H1 (cell line): ENCODE measurements at regions not wholly inside any gene's neighbourhood (a gene's known extent, or its start where the extent isn't known, plus 50 kb on each side); places are given as distances from the start of the nearest gene placed in this dataset.

Experiments used
- CTCF ChIA-PET: fragments of 300-600 bp; sonication (Branson Sonifier 250); formaldehyde crosslinking; loops from one replicate; lab custom pipeline; 2021; ENCODE audit not compliant: partially characterized antibody; lab: Charles Lee
- POLR2A ChIA-PET: fragments of 300-600 bp; sonication (Branson Sonifier 250); formaldehyde crosslinking; loops from one replicate; lab custom pipeline; 2021; ENCODE audit warnings: inconsistent platforms; ENCODE audit not compliant: partially characterized antibody; lab: Charles Lee
- DNase-seq, 2 experiments: peaks; one replicate each; pipeline versions ENCODE4 v3.0.0 to v3.0.0-alpha.2; 2010 to 2022; ENCODE audit warnings: low spot score in 2 of 2, low read depth in 1 of 2, mixed read lengths in 1 of 2
- FAIRE-seq: peaks from 2 replicates; lab custom pipeline; 2011; peaks lifted over from hg19 to GRCh38; lab: Jason Lieb, UNC
- H2AFZ ChIP-seq: 2 replicates; pipeline ENCODE4 v1.8.1; 2012; ENCODE audit warnings: low read length, inconsistent platforms
- H2AK5ac ChIP-seq: 2 replicates; pipeline ENCODE4 v1.6.1; 2013; ENCODE audit warnings: low read depth, low read length
- H2BK120ac ChIP-seq: replicated peaks from 2 replicates; pipeline ENCODE3; 2013; ENCODE audit warnings: low read depth, low read length, inconsistent platforms
- H2BK12ac ChIP-seq: 2 replicates; pipeline ENCODE4 v1.6.1; 2013; ENCODE audit warnings: low read depth, low read length
- H2BK15ac ChIP-seq: 2 replicates; pipeline ENCODE4 v1.6.1; 2013; ENCODE audit warnings: low read length
- H2BK20ac ChIP-seq: 2 replicates; pipeline ENCODE4 v1.6.1; 2013; ENCODE audit warnings: low read length
- H2BK5ac ChIP-seq: 2 replicates; pipeline ENCODE4 v1.6.1; 2013; ENCODE audit warnings: low read depth, low read length
- H3K14ac ChIP-seq: 2 replicates; pipeline ENCODE4 v1.6.1; 2013; ENCODE audit warnings: inconsistent platforms; ENCODE audit not compliant: insufficient read length
- H3K18ac ChIP-seq: 2 replicates; pipeline ENCODE4 v1.6.1; 2013; ENCODE audit warnings: low read length; ENCODE audit errors: extremely low read depth
- H3K23ac ChIP-seq: 2 replicates; pipeline ENCODE4 v1.6.1; 2013; ENCODE audit warnings: inconsistent platforms; ENCODE audit not compliant: insufficient read length
- H3K23me2 ChIP-seq: 2 replicates; pipeline ENCODE4 v1.6.1; 2013; ENCODE audit warnings: low read depth, low read length
- H3K27ac ChIP-seq: 2 replicates; pipeline ENCODE4 v1.6.1; 2011; ENCODE audit warnings: low read depth, low read length, inconsistent platforms
- H3K27me3 ChIP-seq, 4 experiments: replicated peaks in 1 of 4; 1 replicate in 1 of 4; 2 replicates in 3 of 4; pipeline versions ENCODE4 v1.6.1 to v1.8.1; 2011 to 2013; ENCODE audit warnings: low read length in 3 of 4, mild to moderate bottlenecking in 3 of 4, inconsistent platforms in 2 of 4, mixed read lengths in 2 of 4, moderate library complexity in 1 of 4; ENCODE audit not compliant: control insufficient read depth in 3 of 4, insufficient read depth in 3 of 4; ENCODE audit errors: extremely low read depth in 1 of 4
- H3K36me3 ChIP-seq, 4 experiments: 2 replicates each; pipeline versions ENCODE4 v1.6.1 to v1.8.1; 2011 to 2013; ENCODE audit warnings: mild to moderate bottlenecking in 4 of 4, low read length in 3 of 4, moderate library complexity in 2 of 4, control low read depth in 1 of 4, inconsistent platforms in 1 of 4; ENCODE audit not compliant: insufficient read depth in 4 of 4, control insufficient read depth in 2 of 4
- H3K4ac ChIP-seq: replicated peaks from 2 replicates; pipeline ENCODE3; 2013; ENCODE audit warnings: low read length, low read depth, mixed read lengths, inconsistent platforms; ENCODE audit not compliant: insufficient read length
- H3K4me1 ChIP-seq, 4 experiments: replicated peaks in 1 of 4; 1 replicate in 1 of 4; 2 replicates in 3 of 4; pipeline versions ENCODE4 v1.6.1 to v1.8.1; 2011 to 2013; ENCODE audit warnings: low read length in 3 of 4, inconsistent platforms in 2 of 4, mixed read lengths in 1 of 4; ENCODE audit not compliant: insufficient read depth in 4 of 4, control insufficient read depth in 3 of 4
- H3K4me2 ChIP-seq, 2 experiments: 2 replicates each; pipeline versions ENCODE4 v1.6.1 to v1.8.1; 2011 to 2013; ENCODE audit warnings: low read depth in 2 of 2, low read length in 2 of 2, control low read depth in 1 of 2, inconsistent platforms in 1 of 2, mild to moderate bottlenecking in 1 of 2; ENCODE audit not compliant: insufficient read depth in 1 of 2
- H3K4me3 ChIP-seq, 4 experiments: fragments of 200-600, 300-600 bp in 1 of 4; sonication (generic), shearing (Covaris generic), sonication (Bioruptor Twin) in 1 of 4; 2 replicates each; pipeline versions ENCODE4 v1.5.1 to v1.8.1; 2011 to 2016; ENCODE audit warnings: low read length in 4 of 4, low read depth in 3 of 4, control low read depth in 2 of 4, inconsistent platforms in 2 of 4, mild to moderate bottlenecking in 2 of 4, mixed read lengths in 1 of 4, moderate library complexity in 1 of 4; ENCODE audit not compliant: insufficient read depth in 2 of 4; ENCODE audit errors: extremely low read depth in 1 of 4
- H3K56ac ChIP-seq: replicated peaks from 2 replicates; pipeline ENCODE3; 2013; ENCODE audit warnings: low read depth, mild to moderate bottlenecking, mixed read lengths, low read length, inconsistent platforms; ENCODE audit not compliant: insufficient read length
- H3K79me1 ChIP-seq: 2 replicates; pipeline ENCODE4 v1.6.1; 2013; ENCODE audit warnings: low read depth, low read length, control low read depth
- H3K79me2 ChIP-seq, 2 experiments: 2 replicates each; pipeline versions ENCODE4 v1.6.1 to v1.8.1; 2012 to 2013; ENCODE audit warnings: low read length in 2 of 2, mild to moderate bottlenecking in 2 of 2, inconsistent platforms in 1 of 2; ENCODE audit not compliant: insufficient read depth in 2 of 2, control insufficient read depth in 1 of 2
- H3K9ac ChIP-seq, 4 experiments: replicated peaks in 1 of 4; 1 replicate in 1 of 4; 2 replicates in 3 of 4; pipeline versions ENCODE4 v1.6.1 to v1.8.1; 2011 to 2013; ENCODE audit warnings: low read depth in 3 of 4, low read length in 3 of 4, control low read depth in 2 of 4, mild to moderate bottlenecking in 2 of 4, moderate library complexity in 2 of 4, inconsistent platforms in 1 of 4; ENCODE audit errors: extremely low read depth in 1 of 4
- H3K9me3 ChIP-seq, 2 experiments: 2 replicates each; pipeline versions ENCODE4 v1.6.1 to v1.8.1; 2012 to 2013; ENCODE audit warnings: mild to moderate bottlenecking in 2 of 2, moderate library complexity in 2 of 2, control low read depth in 1 of 2, inconsistent platforms in 1 of 2, low read depth in 1 of 2, low read length in 1 of 2, mixed read lengths in 1 of 2; ENCODE audit not compliant: insufficient read depth in 2 of 2
- H4K20me1 ChIP-seq, 2 experiments: replicated peaks in 1 of 2; 2 replicates each; pipeline versions ENCODE3 to v1.8.1; 2011 to 2013; ENCODE audit warnings: inconsistent platforms in 2 of 2, low read length in 2 of 2, mild to moderate bottlenecking in 1 of 2; ENCODE audit not compliant: insufficient read depth in 2 of 2, control insufficient read depth in 1 of 2
- H4K5ac ChIP-seq: 2 replicates; pipeline ENCODE4 v1.6.1; 2013; ENCODE audit warnings: low read length, low read depth, mixed read lengths, inconsistent platforms; ENCODE audit not compliant: insufficient read length
- H4K8ac ChIP-seq: 2 replicates; pipeline ENCODE4 v1.8.0; 2013; ENCODE audit warnings: mild to moderate bottlenecking, moderate library complexity, low read length, inconsistent platforms; ENCODE audit not compliant: insufficient read depth; ENCODE audit errors: extremely low read depth
- H4K91ac ChIP-seq: replicated peaks from 2 replicates; pipeline ENCODE3; 2013; ENCODE audit warnings: low read length, mixed read lengths, inconsistent platforms; ENCODE audit not compliant: insufficient read length
- FOSL1 ChIP-seq: IDR thresholded peaks from 2 replicates; pipeline ENCODE4 v1.6.1; 2011; ENCODE audit warnings: mild to moderate bottlenecking, low read depth, low read length, moderate library complexity; ENCODE audit not compliant: insufficient read depth
- JUN ChIP-seq: IDR thresholded peaks from 2 replicates; pipeline ENCODE4 v1.6.1; 2011; ENCODE audit warnings: low read depth, mild to moderate bottlenecking, improper control_type of control experiment, low read length
- SIX5 ChIP-seq: IDR thresholded peaks from 2 replicates; pipeline ENCODE4 v1.6.1; 2011; ENCODE audit warnings: mild to moderate bottlenecking, low read depth, low read length
- SP4 ChIP-seq: IDR thresholded peaks from 2 replicates; pipeline ENCODE4 v1.6.1; 2012; ENCODE audit warnings: low read length, inconsistent platforms
- TCF12 ChIP-seq: IDR thresholded peaks from 2 replicates; pipeline ENCODE4 v1.6.1; 2011; ENCODE audit warnings: low read depth, mild to moderate bottlenecking, low read length
- TEAD4 ChIP-seq: IDR thresholded peaks from 2 replicates; pipeline ENCODE4 v1.6.1; 2012; ENCODE audit warnings: low read depth, low read length, inconsistent platforms, mixed read lengths
- WGBS, 2 experiments: shearing (Covaris generic) in 1 of 2; methylation state at CpG; one replicate each; pipeline versions ENCODE4 v1.1.6 to v1.1.7; 2013 to 2015; ENCODE audit warnings: low lambda C conversion rate in 2 of 2, mixed read lengths in 2 of 2, inconsistent platforms in 1 of 2, low coverage in 1 of 2, missing lambda C conversion rate in 1 of 2; ENCODE audit not compliant: insufficient replicate concordance in 2 of 2, insufficient coverage in 1 of 2, insufficient read length in 1 of 2; ENCODE audit errors: extremely low coverage in 1 of 2, missing lambda C conversion rate in 1 of 2; 5-methylcytosine and 5-hydroxymethylcytosine counted together
- TF ChIP-seq, protein P1 (sequence below): IDR thresholded peaks from 2 replicates; pipeline ENCODE4 v1.6.1; 2012; ENCODE audit warnings: inconsistent platforms
- TF ChIP-seq, protein P2 (sequence below): IDR thresholded peaks from 2 replicates; pipeline ENCODE4 v1.6.1; 2012; ENCODE audit warnings: inconsistent platforms

DNA sequence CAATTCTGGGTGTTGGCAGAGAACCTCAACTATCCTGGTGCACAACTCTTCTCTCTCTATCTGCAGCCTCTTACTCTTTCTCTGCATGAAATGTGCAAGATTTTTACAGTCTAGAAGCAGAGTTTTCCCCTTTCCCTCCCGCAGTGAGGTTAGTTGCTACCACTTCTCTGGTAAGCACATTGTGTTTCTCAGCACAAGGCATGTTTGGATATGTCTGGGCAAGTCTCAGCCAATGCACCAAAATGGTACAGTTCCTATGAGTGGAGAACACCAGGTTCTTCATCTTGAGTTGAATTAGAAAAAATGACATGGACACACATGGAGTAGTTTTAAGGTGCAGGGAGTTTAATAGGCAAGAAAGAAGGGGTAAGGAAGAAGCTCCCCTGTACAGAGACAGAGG lies 187.0 kb downstream of the CCNG2 start:
- Histone ChIP-seq H3K23ac (no peak overlapping the region), H3K23me2 (no peaks in the 10 kb centered on the region), H3K27me3 (no peaks in the 10 kb centered on the region), H3K9me3 (no peaks in the 10 kb centered on the region), H3K27ac (no peak overlapping the region), H3K36me3 (no peaks in the 10 kb centered on the region), H4K91ac (no peak overlapping the region), H4K5ac (no peak overlapping the region), H3K56ac (no peak overlapping the region), H3K4me3 (no peak overlapping the region), H3K14ac (no peak overlapping the region), H2AFZ (no peak overlapping the region), H3K9ac (no peak overlapping the region), H2BK15ac (no peak overlapping the region), H3K4me1 (peaks cover 0 to 6% (median 1%) of the 10 kb centered on the region in 4 experiments; a peak in 1 of 7 replicates), H3K79me1 (no peaks in the 10 kb centered on the region), H3K79me2 (no peaks in the 10 kb centered on the region), H4K20me1 (no peaks in the 10 kb centered on the region), H2BK20ac (0 out of 2 replicates have a peak overlapping the region, but pooled peaks have one; percentile 68), H2BK5ac (peak overlapping the region; percentile 76; the same call in 1 of the 2 replicates), H3K18ac (no peak overlapping the region), H2BK120ac (peak overlapping the region; percentile 50), H3K4ac (no peak overlapping the region), H4K8ac (no peak overlapping the region), H3K4me2 (no peak overlapping the region), H2BK12ac (no peak overlapping the region), H2AK5ac (no peak overlapping the region)
- 80% methylated on average over 1 of the region's 1 CpG; no CpG with 5 or more reads in 1 of the 2 experiments for WGBS, 2 experiments
- CTCF ChIA-PET, result interaction anchor here (0.5 to 4.3 kb wide), 5 partner anchors 10 to 505 kb away, joined by 3 to 26 read pairs (median 17); no protein-coding TSS in a partner anchor
- no peak for TF ChIP-seq TCF12
- TF ChIP-seq SP4, result no peak
- no peak for TF ChIP-seq JUN
- TF ChIP-seq, protein P1, sequence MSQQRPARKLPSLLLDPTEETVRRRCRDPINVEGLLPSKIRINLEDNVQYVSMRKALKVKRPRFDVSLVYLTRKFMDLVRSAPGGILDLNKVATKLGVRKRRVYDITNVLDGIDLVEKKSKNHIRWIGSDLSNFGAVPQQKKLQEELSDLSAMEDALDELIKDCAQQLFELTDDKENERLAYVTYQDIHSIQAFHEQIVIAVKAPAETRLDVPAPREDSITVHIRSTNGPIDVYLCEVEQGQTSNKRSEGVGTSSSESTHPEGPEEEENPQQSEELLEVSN, result no peak
- TF ChIP-seq FOSL1, result no peak
- TF ChIP-seq SIX5, result no peak
- TF ChIP-seq TEAD4, result no peak
- TF ChIP-seq, protein P2, sequence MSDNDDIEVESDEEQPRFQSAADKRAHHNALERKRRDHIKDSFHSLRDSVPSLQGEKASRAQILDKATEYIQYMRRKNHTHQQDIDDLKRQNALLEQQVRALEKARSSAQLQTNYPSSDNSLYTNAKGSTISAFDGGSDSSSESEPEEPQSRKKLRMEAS, result no peak
- POLR2A ChIA-PET, result no interaction called here
- DNase-seq (no peak), FAIRE-seq (no peak)
